ENCODE measurements at regions not wholly inside any gene's neighbourhood (a gene's known extent, or its start where the extent isn't known, plus 50 kb on each side); places are given as distances from the start of the nearest gene placed in this dataset.

DNA sequence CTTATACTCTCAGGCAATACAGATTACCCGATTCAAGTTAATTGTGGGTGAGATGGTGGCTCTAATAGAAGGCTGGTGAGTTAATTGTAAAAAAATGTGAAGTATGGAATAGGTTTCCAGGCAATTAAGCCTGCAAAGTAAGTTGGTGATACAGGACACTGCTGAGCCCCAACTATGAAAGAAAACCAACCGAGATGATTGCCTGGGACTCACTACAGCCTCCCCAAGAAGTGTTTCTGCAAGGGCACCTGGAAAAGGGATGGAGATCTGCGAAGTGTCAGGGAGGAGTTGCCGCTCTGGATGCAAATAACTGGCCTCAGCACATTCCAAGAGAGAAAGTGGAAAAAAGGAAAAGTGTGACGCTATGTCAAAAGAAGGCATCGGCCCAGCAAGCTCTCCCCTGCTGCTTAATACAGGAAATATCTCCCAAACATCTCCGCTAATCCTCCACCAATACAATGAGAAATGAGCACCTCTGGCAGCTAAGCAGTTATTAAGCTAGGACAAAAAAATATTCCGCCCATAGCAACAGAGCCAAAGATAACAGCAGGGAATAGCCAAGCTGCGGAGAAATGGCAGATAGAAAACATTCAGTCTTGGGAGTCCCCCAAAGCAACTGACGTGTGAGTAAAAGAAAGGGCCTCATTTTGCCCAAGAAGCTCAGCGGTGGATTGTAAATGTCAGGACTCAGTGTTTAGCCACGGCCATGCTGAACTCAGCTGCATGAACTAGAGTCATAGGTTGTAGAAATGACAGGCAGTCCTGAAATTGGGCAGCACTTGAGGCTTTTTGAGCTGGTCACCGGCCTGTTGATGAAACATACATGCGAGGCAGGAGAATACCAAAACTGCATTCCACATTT is 133.7 kb downstream of the SNX19 start:
- TF ChIP-seq POLR2A (IDR thresholded peaks at IDR 0.05), result no peak
- no peak for TF ChIP-seq CTCF (IDR thresholded peaks at IDR 0.05)

Data from transverse colon (tissue), 3 donors.